GM23338 (cell line): ENCODE measurements at regions not wholly inside any gene's neighbourhood (a gene's known extent, or its start where the extent isn't known, plus 50 kb on each side); places are given as distances from the start of the nearest gene placed in this dataset.

Experiments
- ATAC-seq: fragments of 200-7000 bp; cut with Tn5 transposase; 3 replicates; pipeline ENCODE4 v1.9.1; 2020
- DNase-seq: peaks from one replicate; pipeline ENCODE4 v3.0.0-alpha.2; 2015; ENCODE audit warnings: low spot score
- H2AFZ ChIP-seq: fragments of 200-600 bp; sonication (generic); 2 replicates; pipeline ENCODE4 v1.8.0; 2016; ENCODE audit warnings: antibody characterized with exemption, mild to moderate bottlenecking, moderate library complexity
- H3F3A ChIP-seq: fragments of 200-600 bp; sonication (generic); replicated peaks from 2 replicates; pipeline ENCODE4 v1.8.0; 2017; ENCODE audit warnings: antibody characterized with exemption, mixed run types, low read depth
- H3K27ac ChIP-seq: fragments of 200-600 bp; sonication (generic); 2 replicates; pipeline ENCODE4 v1.6.1; 2016; ENCODE audit warnings: low read depth
- H3K27me3 ChIP-seq: fragments of 200-600 bp; sonication (generic); 2 replicates; pipeline ENCODE4 v1.8.0; 2016; ENCODE audit warnings: mild to moderate bottlenecking, mixed run types, moderate library complexity; ENCODE audit not compliant: insufficient read depth
- H3K36me3 ChIP-seq: fragments of 200-600 bp; sonication (generic); 2 replicates; pipeline ENCODE4 v1.8.0; 2016; ENCODE audit warnings: mild to moderate bottlenecking; ENCODE audit not compliant: insufficient read depth
- H3K4me1 ChIP-seq: fragments of 200-600 bp; sonication (generic); 2 replicates; pipeline ENCODE4 v1.8.0; 2016; ENCODE audit warnings: mild to moderate bottlenecking, moderate library complexity; ENCODE audit not compliant: insufficient read depth
- H3K4me2 ChIP-seq: fragments of 200-600 bp; sonication (generic); 2 replicates; pipeline ENCODE4 v1.7.1; 2017; ENCODE audit warnings: mixed run types
- H3K4me3 ChIP-seq: fragments of 200-600 bp; sonication (generic); 2 replicates; pipeline ENCODE4 v1.6.1; 2016; ENCODE audit warnings: mixed run types
- H3K79me2 ChIP-seq: fragments of 200-600 bp; sonication (generic); replicated peaks from 2 replicates; pipeline ENCODE4 v1.8.0; 2017; ENCODE audit warnings: mild to moderate bottlenecking; ENCODE audit not compliant: insufficient read depth
- H3K9me2 ChIP-seq: fragments of 200-600 bp; sonication (generic); 2 replicates; pipeline ENCODE4 v1.8.0; 2017; ENCODE audit not compliant: insufficient read depth
- H4K20me1 ChIP-seq: fragments of 200-600 bp; sonication (generic); replicated peaks from 2 replicates; pipeline ENCODE4 v1.8.0; 2017; ENCODE audit warnings: mild to moderate bottlenecking; ENCODE audit not compliant: insufficient read depth
- H3K27ac Mint-ChIP-seq: 2 replicates; pipeline ENCODE4 v1.8.0; 2020; ENCODE audit warnings: inconsistent platforms, mild to moderate bottlenecking, moderate library complexity, mixed read lengths
- H3K27me3 Mint-ChIP-seq: 3 replicates; pipeline ENCODE4 v1.8.0; 2022; ENCODE audit warnings: low read depth, mild to moderate bottlenecking, moderate library complexity, mixed read lengths, inconsistent platforms; ENCODE audit not compliant: insufficient read depth, poor library complexity
- H3K36me3 Mint-ChIP-seq: 3 replicates; pipeline ENCODE4 v1.8.0; 2021; ENCODE audit warnings: low read depth, mild to moderate bottlenecking, inconsistent platforms, moderate library complexity, mixed read lengths
- H3K4me1 Mint-ChIP-seq: 3 replicates; pipeline ENCODE4 v1.8.0; 2020; ENCODE audit warnings: mild to moderate bottlenecking, inconsistent platforms, mixed read lengths
- H3K4me3 Mint-ChIP-seq: 3 replicates; pipeline ENCODE4 v1.8.0; 2021; ENCODE audit warnings: moderate library complexity, mild to moderate bottlenecking, inconsistent platforms, mixed read lengths
- H3K9me3 Mint-ChIP-seq: 3 replicates; pipeline ENCODE4 v1.8.0; 2020; ENCODE audit warnings: moderate library complexity, mild to moderate bottlenecking, inconsistent platforms, mixed read lengths
- EZH2 ChIP-seq: fragments of 200-600 bp; sonication (generic); IDR thresholded peaks from one replicate; pipeline ENCODE4 v1.8.0; 2017; ENCODE audit warnings: antibody characterized with exemption, mild to moderate bottlenecking, low read depth; ENCODE audit not compliant: unreplicated experiment
- JUNB ChIP-seq: IDR thresholded peaks from one replicate; pipeline ENCODE4 v1.6.1; 2016; ENCODE audit warnings: antibody characterized with exemption; ENCODE audit not compliant: unreplicated experiment
- NANOG ChIP-seq: IDR thresholded peaks from 2 replicates; pipeline ENCODE4 v1.6.1; 2016; ENCODE audit warnings: antibody characterized with exemption, borderline replicate concordance
- POLR2AphosphoS5 ChIP-seq: IDR thresholded peaks from 2 replicates; pipeline ENCODE4 v1.6.1; 2016; ENCODE audit warnings: antibody characterized with exemption, low read depth
- ZNF331 ChIP-seq: fragments of 250-450 bp; sonication (Bioruptor Pico); IDR thresholded peaks from 2 replicates; pipeline ENCODE4 v1.5.0; 2020; ENCODE audit warnings: low read depth, mild to moderate bottlenecking, moderate library complexity
- TF ChIP-seq, protein P1 (sequence below): fragments of 250-450 bp; sonication (Bioruptor Pico); IDR thresholded peaks from 2 replicates; pipeline ENCODE4 v1.5.0; 2020; ENCODE audit warnings: mild to moderate bottlenecking, moderate library complexity
- TF ChIP-seq, protein P2 (sequence below): IDR thresholded peaks from 2 replicates; pipeline ENCODE4 v1.6.1; 2016; ENCODE audit warnings: antibody characterized with exemption
- TF ChIP-seq, protein P3 (sequence below): IDR thresholded peaks from one replicate; pipeline ENCODE4 v1.6.1; 2018; ENCODE audit warnings: antibody characterized with exemption; ENCODE audit not compliant: unreplicated experiment

DNA sequence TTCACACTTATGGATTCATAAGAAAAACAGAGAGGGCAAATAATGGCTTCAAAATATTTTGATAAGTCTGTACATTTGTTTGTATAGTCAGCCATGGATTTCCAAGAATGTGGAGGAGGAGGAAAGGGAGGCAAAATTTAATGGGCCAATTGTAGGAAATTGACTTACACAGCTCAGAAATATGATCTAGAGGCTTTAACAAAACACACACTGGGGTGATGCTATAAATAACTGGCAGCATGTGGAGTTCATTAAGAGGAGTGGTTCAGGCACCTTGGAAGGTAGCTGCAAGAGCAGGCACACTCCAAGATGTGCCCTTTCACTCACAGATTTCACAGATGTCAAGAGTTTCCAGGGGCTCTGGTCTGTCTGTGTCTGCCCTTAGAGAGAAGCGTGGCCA, 193.4 kb upstream of the RASGRP1 start (continued):
- TF ChIP-seq, protein P1, sequence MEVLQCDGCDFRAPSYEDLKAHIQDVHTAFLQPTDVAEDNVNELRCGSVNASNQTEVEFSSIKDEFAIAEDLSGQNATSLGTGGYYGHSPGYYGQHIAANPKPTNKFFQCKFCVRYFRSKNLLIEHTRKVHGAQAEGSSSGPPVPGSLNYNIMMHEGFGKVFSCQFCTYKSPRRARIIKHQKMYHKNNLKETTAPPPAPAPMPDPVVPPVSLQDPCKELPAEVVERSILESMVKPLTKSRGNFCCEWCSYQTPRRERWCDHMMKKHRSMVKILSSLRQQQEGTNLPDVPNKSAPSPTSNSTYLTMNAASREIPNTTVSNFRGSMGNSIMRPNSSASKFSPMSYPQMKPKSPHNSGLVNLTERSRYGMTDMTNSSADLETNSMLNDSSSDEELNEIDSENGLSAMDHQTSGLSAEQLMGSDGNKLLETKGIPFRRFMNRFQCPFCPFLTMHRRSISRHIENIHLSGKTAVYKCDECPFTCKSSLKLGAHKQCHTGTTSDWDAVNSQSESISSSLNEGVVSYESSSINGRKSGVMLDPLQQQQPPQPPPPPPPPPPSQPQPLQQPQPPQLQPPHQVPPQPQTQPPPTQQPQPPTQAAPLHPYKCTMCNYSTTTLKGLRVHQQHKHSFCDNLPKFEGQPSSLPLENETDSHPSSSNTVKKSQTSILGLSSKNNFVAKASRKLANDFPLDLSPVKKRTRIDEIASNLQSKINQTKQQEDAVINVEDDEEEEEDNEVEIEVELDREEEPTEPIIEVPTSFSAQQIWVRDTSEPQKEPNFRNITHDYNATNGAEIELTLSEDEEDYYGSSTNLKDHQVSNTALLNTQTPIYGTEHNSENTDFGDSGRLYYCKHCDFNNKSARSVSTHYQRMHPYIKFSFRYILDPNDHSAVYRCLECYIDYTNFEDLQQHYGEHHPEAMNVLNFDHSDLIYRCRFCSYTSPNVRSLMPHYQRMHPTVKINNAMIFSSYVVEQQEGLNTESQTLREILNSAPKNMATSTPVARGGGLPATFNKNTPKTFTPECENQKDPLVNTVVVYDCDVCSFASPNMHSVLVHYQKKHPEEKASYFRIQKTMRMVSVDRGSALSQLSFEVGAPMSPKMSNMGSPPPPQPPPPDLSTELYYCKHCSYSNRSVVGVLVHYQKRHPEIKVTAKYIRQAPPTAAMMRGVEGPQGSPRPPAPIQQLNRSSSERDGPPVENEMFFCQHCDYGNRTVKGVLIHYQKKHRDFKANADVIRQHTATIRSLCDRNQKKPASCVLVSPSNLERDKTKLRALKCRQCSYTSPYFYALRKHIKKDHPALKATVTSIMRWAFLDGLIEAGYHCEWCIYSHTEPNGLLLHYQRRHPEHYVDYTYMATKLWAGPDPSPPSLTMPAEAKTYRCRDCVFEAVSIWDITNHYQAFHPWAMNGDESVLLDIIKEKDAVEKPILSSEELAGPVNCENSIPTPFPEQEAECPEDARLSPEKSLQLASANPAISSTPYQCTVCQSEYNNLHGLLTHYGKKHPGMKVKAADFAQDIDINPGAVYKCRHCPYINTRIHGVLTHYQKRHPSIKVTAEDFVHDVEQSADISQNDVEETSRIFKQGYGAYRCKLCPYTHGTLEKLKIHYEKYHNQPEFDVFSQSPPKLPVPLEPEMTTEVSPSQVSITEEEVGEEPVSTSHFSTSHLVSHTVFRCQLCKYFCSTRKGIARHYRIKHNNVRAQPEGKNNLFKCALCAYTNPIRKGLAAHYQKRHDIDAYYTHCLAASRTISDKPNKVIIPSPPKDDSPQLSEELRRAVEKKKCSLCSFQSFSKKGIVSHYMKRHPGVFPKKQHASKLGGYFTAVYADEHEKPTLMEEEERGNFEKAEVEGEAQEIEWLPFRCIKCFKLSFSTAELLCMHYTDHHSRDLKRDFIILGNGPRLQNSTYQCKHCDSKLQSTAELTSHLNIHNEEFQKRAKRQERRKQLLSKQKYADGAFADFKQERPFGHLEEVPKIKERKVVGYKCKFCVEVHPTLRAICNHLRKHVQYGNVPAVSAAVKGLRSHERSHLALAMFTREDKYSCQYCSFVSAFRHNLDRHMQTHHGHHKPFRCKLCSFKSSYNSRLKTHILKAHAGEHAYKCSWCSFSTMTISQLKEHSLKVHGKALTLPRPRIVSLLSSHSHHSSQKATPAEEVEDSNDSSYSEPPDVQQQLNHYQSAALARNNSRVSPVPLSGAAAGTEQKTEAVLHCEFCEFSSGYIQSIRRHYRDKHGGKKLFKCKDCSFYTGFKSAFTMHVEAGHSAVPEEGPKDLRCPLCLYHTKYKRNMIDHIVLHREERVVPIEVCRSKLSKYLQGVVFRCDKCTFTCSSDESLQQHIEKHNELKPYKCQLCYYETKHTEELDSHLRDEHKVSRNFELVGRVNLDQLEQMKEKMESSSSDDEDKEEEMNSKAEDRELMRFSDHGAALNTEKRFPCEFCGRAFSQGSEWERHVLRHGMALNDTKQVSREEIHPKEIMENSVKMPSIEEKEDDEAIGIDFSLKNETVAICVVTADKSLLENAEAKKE (CRISPR knock-in tag) = no peak
- TF ChIP-seq, protein P2, sequence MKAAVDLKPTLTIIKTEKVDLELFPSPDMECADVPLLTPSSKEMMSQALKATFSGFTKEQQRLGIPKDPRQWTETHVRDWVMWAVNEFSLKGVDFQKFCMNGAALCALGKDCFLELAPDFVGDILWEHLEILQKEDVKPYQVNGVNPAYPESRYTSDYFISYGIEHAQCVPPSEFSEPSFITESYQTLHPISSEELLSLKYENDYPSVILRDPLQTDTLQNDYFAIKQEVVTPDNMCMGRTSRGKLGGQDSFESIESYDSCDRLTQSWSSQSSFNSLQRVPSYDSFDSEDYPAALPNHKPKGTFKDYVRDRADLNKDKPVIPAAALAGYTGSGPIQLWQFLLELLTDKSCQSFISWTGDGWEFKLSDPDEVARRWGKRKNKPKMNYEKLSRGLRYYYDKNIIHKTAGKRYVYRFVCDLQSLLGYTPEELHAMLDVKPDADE = no peak
- no peak for TF ChIP-seq JUNB

DNA sequence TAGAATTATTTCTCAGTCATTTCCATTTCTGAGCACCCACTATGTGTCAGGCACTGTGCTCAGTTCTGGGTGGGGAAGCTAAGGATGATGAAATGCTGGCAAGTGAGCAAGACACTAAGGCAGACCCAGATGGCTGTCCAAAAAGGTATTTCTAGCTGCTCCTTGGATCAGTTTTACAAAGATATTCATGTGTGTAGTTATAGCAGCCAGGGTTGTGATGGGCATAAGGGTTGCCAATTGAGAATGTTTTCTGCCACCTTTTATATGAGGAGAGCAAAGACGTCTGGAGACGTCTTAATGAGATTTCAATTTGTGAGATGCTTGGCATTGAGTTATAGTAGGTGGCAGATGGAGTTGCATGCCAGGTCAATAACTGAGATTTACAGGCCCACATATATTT, 197.1 kb upstream of the RASGRP1 start:
- Histone ChIP-seq H3K27ac (no peak overlapping the region), H3K27me3 (no peaks in the 10 kb centered on the region), H3K4me3 (no peak overlapping the region), H3F3A (no peaks in the 10 kb centered on the region), H3K4me1 (peaks cover 5% of the 10 kb centered on the region; the same call in 1 of the 2 replicates), H3K79me2 (no peaks in the 10 kb centered on the region), H3K4me2 (no peak overlapping the region), H4K20me1 (no peaks in the 10 kb centered on the region), H2AFZ (no peak overlapping the region), H3K36me3 (no peaks in the 10 kb centered on the region; the same call in 1 of the 2 replicates), H3K9me2 (peaks cover 5% of the 10 kb centered on the region; the same call in 1 of the 2 replicates)
- Mint-ChIP-seq H3K27ac (no peak overlapping the region), H3K36me3 (no peaks in the 10 kb centered on the region), H3K4me1 (peaks cover 15% of the 10 kb centered on the region), H3K27me3 (no peaks in the 10 kb centered on the region), H3K9me3 (no peaks in the 10 kb centered on the region), H3K4me3 (no peak overlapping the region)
- DNase-seq (no peak), ATAC-seq (no peak)
- TF ChIP-seq, protein P3, sequence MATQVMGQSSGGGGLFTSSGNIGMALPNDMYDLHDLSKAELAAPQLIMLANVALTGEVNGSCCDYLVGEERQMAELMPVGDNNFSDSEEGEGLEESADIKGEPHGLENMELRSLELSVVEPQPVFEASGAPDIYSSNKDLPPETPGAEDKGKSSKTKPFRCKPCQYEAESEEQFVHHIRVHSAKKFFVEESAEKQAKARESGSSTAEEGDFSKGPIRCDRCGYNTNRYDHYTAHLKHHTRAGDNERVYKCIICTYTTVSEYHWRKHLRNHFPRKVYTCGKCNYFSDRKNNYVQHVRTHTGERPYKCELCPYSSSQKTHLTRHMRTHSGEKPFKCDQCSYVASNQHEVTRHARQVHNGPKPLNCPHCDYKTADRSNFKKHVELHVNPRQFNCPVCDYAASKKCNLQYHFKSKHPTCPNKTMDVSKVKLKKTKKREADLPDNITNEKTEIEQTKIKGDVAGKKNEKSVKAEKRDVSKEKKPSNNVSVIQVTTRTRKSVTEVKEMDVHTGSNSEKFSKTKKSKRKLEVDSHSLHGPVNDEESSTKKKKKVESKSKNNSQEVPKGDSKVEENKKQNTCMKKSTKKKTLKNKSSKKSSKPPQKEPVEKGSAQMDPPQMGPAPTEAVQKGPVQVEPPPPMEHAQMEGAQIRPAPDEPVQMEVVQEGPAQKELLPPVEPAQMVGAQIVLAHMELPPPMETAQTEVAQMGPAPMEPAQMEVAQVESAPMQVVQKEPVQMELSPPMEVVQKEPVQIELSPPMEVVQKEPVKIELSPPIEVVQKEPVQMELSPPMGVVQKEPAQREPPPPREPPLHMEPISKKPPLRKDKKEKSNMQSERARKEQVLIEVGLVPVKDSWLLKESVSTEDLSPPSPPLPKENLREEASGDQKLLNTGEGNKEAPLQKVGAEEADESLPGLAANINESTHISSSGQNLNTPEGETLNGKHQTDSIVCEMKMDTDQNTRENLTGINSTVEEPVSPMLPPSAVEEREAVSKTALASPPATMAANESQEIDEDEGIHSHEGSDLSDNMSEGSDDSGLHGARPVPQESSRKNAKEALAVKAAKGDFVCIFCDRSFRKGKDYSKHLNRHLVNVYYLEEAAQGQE = no peak
- TF ChIP-seq EZH2 (no peak), NANOG (no peak), ZNF331 (CRISPR knock-in tag) (no peak), POLR2AphosphoS5 (no peak)
- TF ChIP-seq, protein P2 = no peak
